Anterior cingulate cortex (tissue), 58 donors: ENCODE measurements at regions not wholly inside any gene's neighbourhood (a gene's known extent, or its start where the extent isn't known, plus 50 kb on each side); places are given as distances from the start of the nearest gene placed in this dataset.
"Not testable (repeated sequence)": the region's sequence is repeated elsewhere in the genome, so short reads cannot be mapped to it uniquely, and the experiment has no call there.

Experiments used
- DNase-seq, 58 donors: peaks; one replicate each; lab custom pipeline; 2025; lab: John Stamatoyannopoulos, UW

DNA sequence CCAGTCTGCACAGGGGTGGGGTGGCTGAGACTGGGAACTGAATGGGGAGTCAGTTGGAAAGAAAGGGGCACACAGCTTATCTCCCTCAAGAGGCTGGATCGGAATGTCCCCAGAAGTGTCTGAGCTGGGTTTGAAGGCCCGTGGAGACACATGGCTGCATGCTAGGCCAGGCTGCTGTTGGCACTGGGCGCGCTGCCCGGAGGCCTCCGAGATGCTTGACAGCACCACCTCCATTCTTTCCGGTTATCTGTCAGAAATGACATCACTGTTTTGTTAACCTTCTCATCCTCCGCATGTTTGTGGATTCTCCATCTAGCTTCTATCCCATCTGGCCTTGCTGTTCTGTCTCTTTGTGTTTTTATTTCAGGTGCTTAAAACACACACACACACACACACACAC is 85.5 kb downstream of the APIP start:
- DNase-seq, result peak in 7 of 58 donors; percentile 3 to 21 (median 17)

- no peak for DNase-seq
Observed at GRCh38 chr11:34830035-34830434, 86.1 kb downstream of the APIP start.

GRCh38 chr11:34827228-34827627 is 89.0 kb downstream of the APIP start:
- DNase-seq, result no peak

DNA sequence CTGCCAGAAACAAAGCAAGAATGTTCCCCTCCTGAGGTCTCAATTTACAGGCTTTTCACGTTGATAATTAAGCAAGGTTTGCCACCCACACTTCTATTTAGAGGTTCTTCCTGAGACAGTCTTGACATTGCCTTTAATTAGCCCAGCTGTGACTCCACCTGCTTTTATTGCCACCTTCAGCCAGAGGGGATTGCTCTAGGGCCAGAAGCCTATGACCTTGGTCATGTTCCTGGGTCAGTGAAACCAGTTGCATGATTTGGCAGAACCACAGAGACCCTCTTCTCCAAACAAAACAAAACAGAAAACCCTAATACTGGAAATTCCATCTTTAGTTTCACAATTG is 89.8 kb downstream of the APIP start:
- no peak for DNase-seq

DNA sequence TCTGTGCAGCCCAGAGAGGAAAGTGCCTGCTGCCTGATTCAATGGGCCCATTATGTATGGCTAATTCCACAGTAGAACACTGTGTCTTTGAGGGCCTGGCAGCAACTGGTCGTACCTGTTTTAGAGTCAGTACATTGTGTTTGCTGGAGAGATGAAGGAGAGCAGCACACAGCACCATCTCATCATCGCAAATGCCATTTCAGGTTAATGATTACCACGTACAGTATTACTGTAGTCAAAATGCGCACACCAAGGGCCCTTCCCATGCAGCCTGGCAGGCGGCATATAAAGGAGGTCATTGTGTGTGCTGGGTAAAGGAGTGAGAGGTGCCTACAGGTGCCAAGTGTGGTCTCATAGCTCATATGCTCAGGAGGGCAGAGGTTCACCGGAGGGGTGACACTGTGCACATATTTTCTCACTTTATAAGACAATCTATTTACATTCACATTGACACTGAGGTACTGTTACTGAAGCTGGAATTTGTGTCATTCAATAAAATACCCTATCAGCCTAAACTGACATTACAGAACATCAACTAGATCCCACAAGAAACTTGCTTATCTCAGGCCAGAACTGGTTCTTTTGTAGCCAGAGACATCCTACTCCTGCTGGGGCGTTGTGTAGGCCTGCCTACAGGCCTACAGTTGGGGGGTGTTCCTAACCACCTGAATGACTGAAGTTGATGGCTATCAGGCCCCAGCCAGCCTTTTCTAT is 90.4 kb downstream of the APIP start:
- DNase-seq, result peak in 9 of 58 donors; percentile 7 to 52 (median 37)

- peak in 1 of 58 donors; percentile 18 for DNase-seq
Observed at GRCh38 chr11:34825315-34825669, 90.9 kb downstream of the APIP start.

DNA sequence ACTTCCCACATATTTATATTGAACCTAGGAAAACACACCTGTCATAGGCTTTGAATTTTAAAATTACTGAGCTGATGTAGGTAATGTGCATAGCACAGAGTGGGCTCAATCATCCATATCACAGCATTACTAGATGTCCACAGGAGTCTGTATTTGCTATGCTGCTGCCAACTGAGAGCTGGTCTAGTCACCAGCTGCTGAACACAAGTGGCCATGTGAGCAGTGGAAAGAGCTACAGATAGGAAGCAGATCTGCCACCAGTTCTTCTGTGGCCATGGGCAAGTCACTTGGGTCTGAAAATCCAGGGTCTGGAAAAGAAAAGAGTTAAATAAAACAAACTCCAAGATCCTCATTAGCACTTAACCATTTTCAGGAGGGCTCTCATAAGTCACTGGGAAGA is 91.8 kb downstream of the APIP start:
- no peak for DNase-seq

GRCh38 chr11:34823639-34824038 is 92.5 kb downstream of the APIP start:
- DNase-seq, result peak in 4 of 58 donors; percentile 12 to 40 (median 20)

DNA sequence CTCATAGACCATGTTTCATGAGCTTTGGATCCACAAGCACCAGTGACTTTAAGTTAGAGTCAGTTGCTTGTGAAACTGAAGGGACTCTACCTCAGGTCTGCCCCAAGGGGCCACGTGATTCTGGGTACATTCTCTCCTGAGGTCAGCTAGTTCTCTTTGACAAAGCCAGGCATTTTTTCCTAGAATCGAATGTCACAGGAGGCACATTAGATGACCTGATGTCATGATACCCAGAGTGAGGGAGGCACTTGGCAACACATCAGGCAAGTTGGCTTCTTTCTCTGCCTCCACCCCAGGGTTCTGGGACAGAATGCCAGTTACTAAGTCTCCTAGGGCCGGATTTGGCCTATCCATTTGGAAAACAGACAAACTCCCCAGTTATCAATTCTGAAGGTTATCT is 93.0 kb downstream of the APIP start:
- peak in 1 of 58 donors; percentile 6 for DNase-seq

GRCh38 chr11:34819740-34820482 is 96.3 kb downstream of the APIP start:
- DNase-seq, result no peak

- DNase-seq, result not testable (repeated sequence)
Observed at GRCh38 chr11:34817812-34818211, 98.4 kb downstream of the APIP start.

DNA sequence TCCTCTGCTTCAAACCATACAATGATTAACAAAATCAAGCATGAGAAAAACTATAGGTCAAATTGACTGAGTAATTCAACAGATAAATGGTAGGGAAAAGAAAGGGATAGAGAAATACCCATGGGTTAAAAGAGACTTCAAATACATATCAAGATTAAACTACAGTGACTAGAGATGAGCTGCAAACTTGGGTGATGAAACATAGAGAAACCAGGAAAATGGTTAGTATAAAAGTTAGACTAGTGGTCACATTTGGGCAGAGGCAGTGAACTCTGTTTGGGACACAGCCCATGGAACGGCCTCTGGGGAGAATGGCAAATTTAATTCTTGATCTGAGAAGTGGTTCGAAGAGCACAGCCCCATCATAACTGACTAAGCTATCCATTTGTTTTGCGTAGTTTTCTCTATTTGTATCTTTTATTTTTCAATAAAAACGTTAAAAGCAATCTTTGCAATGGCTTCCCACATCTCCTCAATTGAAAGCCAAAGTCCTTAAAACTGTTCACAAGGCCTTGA is 99.4 kb downstream of the APIP start:
- DNase-seq, result no peak

DNA sequence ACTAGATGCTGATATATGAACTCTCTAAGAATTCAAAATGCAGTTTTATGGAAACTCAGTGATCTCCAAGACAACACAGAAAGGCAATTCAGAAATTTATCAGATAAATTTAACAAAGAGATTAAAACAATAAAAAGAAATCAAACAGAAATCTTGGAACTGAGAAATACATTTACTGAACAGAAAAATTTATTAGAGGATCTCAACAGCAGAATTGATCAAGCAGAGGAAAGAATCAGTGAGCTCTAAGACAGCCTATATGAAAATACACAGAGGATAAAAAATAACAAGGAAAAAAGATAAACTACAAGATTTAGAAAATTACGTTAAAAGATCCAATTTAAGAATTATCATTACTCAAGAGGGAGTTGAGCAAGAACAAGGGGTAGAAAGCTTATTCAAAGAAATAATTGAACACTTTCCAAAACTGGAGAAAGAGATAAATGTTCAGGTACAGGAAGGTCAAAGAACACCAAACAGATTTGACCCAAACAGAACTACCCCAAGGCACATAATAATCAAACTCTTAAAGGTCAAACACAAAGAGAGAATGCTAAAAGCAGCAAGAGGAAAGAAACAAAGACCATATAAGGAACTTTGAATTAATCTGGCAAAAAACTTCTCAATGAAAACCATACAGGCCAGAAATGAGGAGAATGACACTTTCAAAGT is 103.1 kb downstream of the APIP start:
- DNase-seq, result no peak

DNA sequence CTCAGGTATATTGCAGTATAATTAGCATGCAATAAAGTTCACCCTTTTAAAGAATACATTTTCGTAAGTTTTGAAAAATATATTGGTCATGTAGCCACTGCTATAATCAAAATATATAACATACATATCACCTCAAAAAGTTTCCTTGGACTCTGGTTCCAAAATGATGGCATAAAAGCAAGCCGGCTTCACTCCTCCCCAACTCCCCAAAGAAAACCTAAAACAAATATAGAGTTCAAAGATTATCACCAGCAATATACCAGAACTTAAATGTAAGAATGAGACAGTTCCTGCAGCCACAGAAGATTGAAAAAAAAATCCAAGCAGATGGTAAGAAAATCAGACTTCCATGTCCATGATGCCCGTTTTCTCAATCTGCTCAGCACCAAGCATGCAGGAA is 104.3 kb downstream of the APIP start:
- no peak for DNase-seq

DNA sequence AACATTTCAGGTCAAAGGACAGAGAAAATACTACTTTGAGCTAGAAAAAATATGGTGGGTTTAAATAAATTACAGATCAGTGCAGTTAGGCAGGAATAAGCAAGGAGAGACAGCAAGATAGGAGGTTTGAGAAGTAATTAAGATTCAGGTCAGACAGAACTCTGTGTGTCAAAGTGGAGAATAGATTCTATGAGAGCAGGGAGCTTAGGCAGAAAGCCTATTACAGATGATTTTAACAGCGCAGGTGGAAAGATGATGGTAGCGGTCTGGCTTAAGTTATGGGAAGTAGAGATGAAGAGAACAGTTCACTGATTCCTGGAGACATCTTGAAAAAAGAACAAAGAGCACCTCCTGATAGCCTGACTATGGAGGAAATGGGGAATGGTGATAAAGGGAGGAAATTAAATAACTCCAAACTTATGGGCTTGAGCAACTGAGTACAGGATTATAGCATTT is 106.0 kb downstream of the APIP start:
- no peak for DNase-seq

GRCh38 chr11:34809191-34810106 is 106.7 kb downstream of the APIP start:
- DNase-seq, result peak in 1 of 58 donors; percentile 49

- DNase-seq, result no peak
Observed at GRCh38 chr11:34806875-34807274, 109.3 kb downstream of the APIP start.

- no peak for DNase-seq
Observed at GRCh38 chr11:34805937-34806336, 110.2 kb downstream of the APIP start.

GRCh38 chr11:34799848-34800247 is 116.3 kb downstream of the APIP start:
- DNase-seq, result no peak

DNA sequence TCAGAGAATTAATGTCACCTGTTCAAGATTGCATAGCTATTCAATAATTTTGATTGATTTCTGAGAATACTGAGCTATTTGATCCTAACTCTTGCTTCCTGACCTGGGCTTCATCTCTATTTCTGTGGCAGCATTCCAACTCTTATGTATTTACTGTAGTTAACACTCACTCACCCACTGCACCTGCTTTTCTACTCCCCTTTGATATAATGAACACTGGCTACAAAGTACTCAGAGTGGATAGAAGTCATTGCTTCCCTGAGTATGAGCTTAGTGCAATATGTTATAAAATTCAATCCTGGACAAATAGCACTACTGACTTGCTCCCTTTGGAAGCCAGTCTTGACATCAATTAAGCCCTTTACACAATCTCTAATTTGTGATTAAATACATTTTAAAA is 117.2 kb downstream of the APIP start:
- no peak for DNase-seq
